Activated CD4-positive, alpha-beta T cell treated with anti-CD3 and anti-CD28 coated beads for 1 hour (primary cell): ENCODE measurements at regions not wholly inside any gene's neighbourhood (a gene's known extent, or its start where the extent isn't known, plus 50 kb on each side); places are given as distances from the start of the nearest gene placed in this dataset.
A peak's percentile ranks its signal among the peaks of the same experiment; 100 is the strongest.

Experiments
- DNase-seq: peaks from one replicate; pipeline ENCODE4 v3.0.0-alpha.2; 2020

DNA sequence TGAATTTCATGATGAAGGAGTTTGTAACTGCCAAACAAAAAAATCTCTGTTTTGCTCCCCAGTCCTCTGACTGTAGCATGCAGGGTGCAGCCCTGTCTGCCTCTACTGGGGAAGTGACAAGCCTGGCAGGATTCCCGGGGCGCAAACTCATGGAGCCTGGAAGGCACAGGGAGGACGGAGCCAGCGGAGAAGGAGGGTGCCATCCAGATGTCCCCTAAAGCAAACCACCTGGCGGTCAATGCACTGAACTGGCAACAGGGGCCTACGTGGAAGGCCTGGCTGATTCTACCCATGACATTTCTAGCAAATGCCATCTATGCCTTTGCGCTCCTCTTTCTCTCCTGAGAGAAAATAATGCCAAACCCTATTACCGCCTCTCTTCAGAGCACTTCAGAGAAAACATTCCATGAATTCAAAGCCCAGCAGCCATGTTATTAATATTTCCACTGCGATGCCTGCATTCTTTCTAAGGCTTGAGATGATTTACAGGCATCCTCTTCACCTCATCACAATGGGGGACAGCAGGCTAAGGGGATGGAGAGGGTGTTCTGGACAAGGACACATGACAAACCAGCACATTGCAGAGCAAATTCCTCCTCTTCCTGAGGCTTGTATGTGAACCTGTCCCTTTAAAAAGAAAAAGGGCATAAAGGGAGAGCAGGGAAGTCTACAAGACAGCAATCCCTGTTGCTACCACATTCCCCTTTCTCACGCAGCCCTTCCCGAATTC is 329.3 kb upstream of the NOCT start:
- no peak for DNase-seq

DNA sequence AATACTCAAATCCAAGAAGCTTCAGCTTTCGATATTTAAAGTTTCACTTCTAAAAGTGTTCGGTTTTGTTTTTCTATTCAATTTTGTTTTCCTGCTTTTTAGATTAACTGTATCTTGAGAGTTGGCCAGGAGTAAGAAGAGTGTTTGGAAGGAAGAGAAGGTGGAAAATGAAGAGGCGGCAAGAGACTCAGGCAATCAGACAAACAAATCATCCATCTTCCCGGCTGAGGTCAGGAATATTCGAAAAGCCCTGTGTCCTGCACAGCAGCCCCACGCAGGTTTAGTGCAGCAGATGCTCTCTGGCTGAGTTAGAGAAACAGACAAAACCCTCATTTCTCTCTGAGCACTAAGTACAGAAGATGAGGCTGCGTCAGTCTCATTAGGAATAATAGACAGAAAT is 330.3 kb upstream of the NOCT start:
- DNase-seq, result no peak

DNA sequence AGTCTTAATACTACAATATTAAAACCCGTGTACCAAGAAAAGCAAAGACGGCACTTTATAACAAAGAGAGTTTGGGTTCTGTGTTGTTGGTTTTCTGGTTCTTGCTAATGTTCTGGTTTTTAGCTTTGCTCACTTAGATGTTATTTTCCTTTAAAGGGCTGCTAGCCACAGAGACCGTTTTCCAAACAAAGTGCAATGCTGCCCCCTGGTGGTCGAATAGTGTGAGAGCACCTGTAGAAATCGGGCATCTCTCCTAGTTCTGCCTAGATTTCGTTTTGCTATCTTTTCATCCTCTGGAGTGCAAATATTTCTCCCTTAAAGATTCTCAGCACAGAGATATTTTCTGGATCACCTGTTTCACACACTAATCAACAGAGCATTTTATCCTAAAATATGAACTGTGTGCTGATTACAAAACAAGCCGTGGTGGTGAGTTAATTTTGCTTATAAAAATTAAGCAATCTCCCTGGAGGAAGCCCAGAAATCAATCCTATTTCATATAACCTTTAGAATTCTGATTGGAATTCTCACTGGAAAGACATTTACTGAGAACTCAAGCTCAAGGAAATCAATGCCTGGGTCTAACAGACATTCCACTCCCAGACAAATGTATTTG is 334.5 kb upstream of the NOCT start:
- DNase-seq, result peak; percentile 48

DNA sequence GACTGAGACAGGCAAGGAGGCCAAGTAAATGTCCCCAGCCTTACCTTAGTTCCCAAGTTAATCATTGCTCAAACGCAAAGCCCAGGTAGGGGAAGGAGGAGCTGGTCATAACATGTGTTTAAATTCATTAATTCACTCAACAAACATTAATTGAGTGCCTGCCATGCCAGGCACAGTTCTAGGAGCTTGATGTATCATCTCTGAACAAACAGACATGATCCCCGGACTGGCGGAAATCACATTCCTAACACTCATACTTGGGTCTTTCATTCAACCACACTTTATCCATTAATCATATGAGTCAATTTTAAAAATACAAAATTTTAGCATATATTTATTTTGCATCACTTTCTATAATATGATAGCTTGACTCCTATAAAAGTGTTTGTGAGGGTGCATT is 335.3 kb upstream of the NOCT start:
- DNase-seq, result no peak

GRCh38 chr4:138678985-138679746 is 336.4 kb upstream of the NOCT start:
- DNase-seq, result no peak

- no peak for DNase-seq
Observed at GRCh38 chr4:138677748-138678147, 337.8 kb upstream of the NOCT start.

DNA sequence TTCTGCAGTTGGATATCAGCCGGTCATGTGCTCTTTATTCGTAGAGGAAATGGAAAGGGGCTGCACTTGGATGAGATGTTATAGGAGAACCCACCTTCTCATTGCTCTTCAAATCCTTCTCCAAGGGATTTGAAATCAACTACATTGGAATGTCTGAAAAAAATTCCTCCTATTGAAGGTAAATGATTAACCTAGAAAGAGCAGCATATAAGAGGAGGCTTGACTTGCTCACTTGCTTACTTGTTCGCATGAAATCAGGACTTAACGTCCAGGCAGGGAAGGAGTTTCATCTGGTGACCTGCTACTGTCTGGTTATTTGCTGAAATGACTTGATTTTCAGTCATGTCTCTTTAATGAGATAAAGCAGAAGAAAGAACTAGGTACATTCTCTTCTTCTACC is 338.4 kb upstream of the NOCT start:
- DNase-seq, result no peak

- DNase-seq, result no peak
Observed at GRCh38 chr4:138675685-138676084, 339.9 kb upstream of the NOCT start.

GRCh38 chr4:138674209-138674608 is 341.4 kb upstream of the NOCT start:
- no peak for DNase-seq

GRCh38 chr4:138673053-138673452 is 342.5 kb upstream of the NOCT start:
- no peak for DNase-seq

DNA sequence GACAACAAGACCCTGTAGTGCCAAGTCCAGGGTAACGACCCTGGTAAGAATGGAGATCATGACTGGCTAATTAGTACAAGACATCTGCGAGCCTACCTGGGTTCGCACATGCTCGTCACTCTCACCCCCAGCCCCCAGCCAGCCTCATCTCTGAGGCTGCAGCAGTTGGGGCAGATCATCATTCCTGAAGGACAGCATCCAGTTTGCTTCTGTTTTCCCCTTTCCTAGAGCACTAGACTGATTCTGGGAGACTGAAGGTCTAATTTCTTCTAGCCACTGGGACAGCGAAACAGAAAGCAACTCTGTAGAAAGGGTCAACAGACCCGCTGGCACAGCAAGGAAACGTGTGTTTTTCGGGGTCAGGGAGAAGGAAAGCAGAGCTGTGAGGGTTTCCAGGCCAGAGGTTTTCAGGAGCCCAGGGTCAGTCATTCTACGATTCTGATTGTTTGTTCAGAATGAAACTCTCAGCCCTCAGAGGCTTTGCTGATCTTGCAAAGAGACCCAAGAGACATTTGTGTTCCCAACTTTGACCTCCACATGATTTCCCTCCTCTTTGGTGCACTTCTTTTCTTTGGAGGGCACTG is 343.1 kb upstream of the NOCT start:
- no peak for DNase-seq

GRCh38 chr4:138671606-138672084 is 343.9 kb upstream of the NOCT start:
- no peak for DNase-seq

- DNase-seq, result no peak
Observed at GRCh38 chr4:138671106-138671505, 344.5 kb upstream of the NOCT start.

- no peak for DNase-seq
Observed at GRCh38 chr4:138670681-138671080, 344.9 kb upstream of the NOCT start.

GRCh38 chr4:138669479-138670315 is 345.9 kb upstream of the NOCT start:
- DNase-seq, result no peak

GRCh38 chr4:138668309-138668708 is 347.3 kb upstream of the NOCT start:
- DNase-seq, result no peak

DNA sequence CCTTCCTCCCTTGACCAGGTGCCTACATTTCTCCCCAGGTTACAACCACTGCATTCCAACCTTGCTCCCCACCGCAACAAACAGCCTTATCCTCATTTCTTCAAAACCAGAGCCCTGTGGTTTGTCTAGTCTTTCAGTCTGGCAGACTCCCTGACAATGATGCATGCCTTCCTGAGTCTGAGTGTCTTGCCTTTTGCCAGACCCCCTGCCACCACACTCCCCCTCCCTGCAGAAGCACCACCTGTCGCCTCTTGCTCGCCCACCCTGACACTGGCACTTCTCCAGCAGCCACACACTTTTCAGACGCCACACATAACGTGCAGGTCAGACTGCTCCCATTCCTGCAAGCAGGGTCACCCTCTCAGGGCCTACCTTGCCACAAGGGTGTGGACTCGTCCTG is 349.2 kb upstream of the NOCT start:
- DNase-seq, result no peak

GRCh38 chr4:138665851-138666250 is 349.7 kb upstream of the NOCT start:
- DNase-seq, result no peak

- DNase-seq, result no peak
Observed at GRCh38 chr4:138663883-138664282, 351.7 kb upstream of the NOCT start.

GRCh38 chr4:138659812-138660316 is 355.7 kb upstream of the NOCT start:
- no peak for DNase-seq

DNA sequence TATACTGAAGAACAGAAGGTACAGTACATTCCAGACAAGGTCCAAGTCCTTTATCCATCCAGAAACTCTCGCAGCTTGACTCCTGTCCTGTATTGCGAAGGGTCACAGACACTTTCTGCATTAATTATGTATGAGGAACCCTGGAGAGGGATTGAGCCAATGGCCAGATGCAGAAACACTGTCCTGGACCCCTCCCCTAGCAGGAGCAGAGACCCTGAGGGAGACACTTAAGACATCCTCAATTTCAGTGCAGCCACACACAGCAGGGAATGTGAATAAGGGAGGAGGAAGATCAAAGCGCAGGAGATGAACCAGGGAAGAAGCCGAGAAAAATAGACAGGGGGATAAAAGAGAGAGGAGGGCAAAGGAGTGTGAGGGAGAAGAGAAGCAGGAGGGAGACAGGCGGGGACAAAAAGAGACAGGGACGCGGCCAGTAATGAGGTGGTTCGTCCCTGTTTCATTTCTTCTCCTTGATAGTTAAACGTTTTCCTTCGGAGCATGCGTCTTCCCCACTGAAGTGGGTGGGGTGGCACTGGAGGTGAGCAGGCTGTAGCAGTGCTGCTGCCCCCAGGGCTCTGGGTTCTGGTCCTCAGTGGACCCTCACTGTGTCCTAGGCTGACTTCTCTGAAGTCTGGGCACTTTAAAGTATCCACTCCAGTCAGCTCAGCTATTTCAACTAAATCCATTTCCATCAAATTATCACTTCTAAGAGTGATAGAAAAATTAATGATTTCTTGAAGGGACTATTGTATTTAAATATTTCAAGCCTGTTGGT is 356.4 kb upstream of the NOCT start:
- no peak for DNase-seq

GRCh38 chr4:138658518-138658917 is 357.1 kb upstream of the NOCT start:
- no peak for DNase-seq
